PC-9 (cell line): ENCODE measurements at regions not wholly inside any gene's neighbourhood (a gene's known extent, or its start where the extent isn't known, plus 50 kb on each side); places are given as distances from the start of the nearest gene placed in this dataset.

Source experiments
- BruUV-seq: library from RNA; stranded (reverse); fragments of 400-500 nt; replicated peaks from 2 replicates; lab custom pipeline; 2021; lab: Mats Ljungman, UMichigan
- CTCF ChIA-PET: fragments of 300-600 bp; sonication (Branson Sonifier 250); formaldehyde crosslinking; loops from one replicate; lab custom pipeline; 2022; ENCODE audit warnings: antibody characterized with exemption; lab: Charles Lee
- POLR2A ChIA-PET: fragments of 300-600 bp; sonication (Branson Sonifier 250); formaldehyde crosslinking; loops from one replicate; lab custom pipeline; 2022; ENCODE audit warnings: antibody characterized with exemption; ENCODE audit not compliant: unreplicated experiment; lab: Charles Lee
- DNase-seq, 2 experiments: peaks; one replicate each; pipeline versions ENCODE4 v3.0.0 to v3.0.0-alpha.2; 2015 to 2022; ENCODE audit warnings: mixed read lengths in 1 of 2
- H2AFZ ChIP-seq: fragments of 200-600 bp; sonication (generic); 2 replicates; pipeline ENCODE4 v1.8.1; 2017; ENCODE audit warnings: antibody characterized with exemption
- H3F3A ChIP-seq: fragments of 200-600 bp; sonication (generic); 2 replicates; pipeline ENCODE4 v1.8.1; 2017; ENCODE audit warnings: antibody characterized with exemption, mild to moderate bottlenecking, low read depth; ENCODE audit not compliant: insufficient read depth
- H3K27ac ChIP-seq: fragments of 200-600 bp; sonication (generic); 2 replicates; pipeline ENCODE4 v1.6.1; 2016; ENCODE audit warnings: mixed run types
- H3K27me3 ChIP-seq: fragments of 200-600 bp; sonication (generic); 2 replicates; pipeline ENCODE4 v1.6.1; 2016; ENCODE audit warnings: low read depth, mixed run types; ENCODE audit not compliant: insufficient read depth
- H3K36me3 ChIP-seq: fragments of 200-600 bp; sonication (generic); 2 replicates; pipeline ENCODE4 v1.6.1; 2016; ENCODE audit warnings: low read depth, mixed run types
- H3K4me1 ChIP-seq: fragments of 200-600 bp; sonication (generic); replicated peaks from 2 replicates; pipeline ENCODE4 v1.6.1; 2016; ENCODE audit warnings: mixed run types; ENCODE audit not compliant: insufficient read depth
- H3K4me2 ChIP-seq: fragments of 200-600 bp; sonication (generic); 2 replicates; pipeline ENCODE4 v1.6.1; 2017; ENCODE audit warnings: mixed run types
- H3K4me3 ChIP-seq: fragments of 200-600 bp; sonication (generic); 2 replicates; pipeline ENCODE4 v1.6.1; 2016; ENCODE audit warnings: mixed run types
- H3K79me2 ChIP-seq: fragments of 200-600 bp; sonication (generic); 2 replicates; pipeline ENCODE4 v1.6.1; 2017; ENCODE audit warnings: low read depth, mixed run types
- H3K9me2 ChIP-seq: fragments of 200-600 bp; sonication (generic); 2 replicates; pipeline ENCODE4 v1.8.1; 2017; ENCODE audit warnings: mild to moderate bottlenecking; ENCODE audit not compliant: insufficient read depth
- H3K9me3 ChIP-seq: fragments of 200-600 bp; sonication (generic); 2 replicates; pipeline ENCODE4 v1.8.1; 2016; ENCODE audit warnings: low read depth; ENCODE audit not compliant: insufficient read depth
- H4K20me1 ChIP-seq: fragments of 200-600 bp; sonication (generic); 2 replicates; pipeline ENCODE4 v1.8.1; 2017; ENCODE audit not compliant: insufficient read depth
- CTCF ChIP-seq: fragments of 200-600 bp; sonication (generic); conservative IDR thresholded peaks from 2 replicates; pipeline ENCODE4 v1.6.1; 2017; ENCODE audit warnings: mixed run types, antibody characterized with exemption, mild to moderate bottlenecking, moderate library complexity
- EZH2 ChIP-seq: fragments of 200-600 bp; sonication (generic); IDR thresholded peaks from 2 replicates; pipeline ENCODE4 v1.8.0; 2017; ENCODE audit warnings: antibody characterized with exemption, low read depth
- intact Hi-C: fragments of 100-400 bp; cut with micrococcal nuclease; formaldehyde crosslinking; loops from one replicate; pipeline ENCODE4 v1.10.0; 2022; ENCODE audit not compliant: unreplicated experiment

DNA sequence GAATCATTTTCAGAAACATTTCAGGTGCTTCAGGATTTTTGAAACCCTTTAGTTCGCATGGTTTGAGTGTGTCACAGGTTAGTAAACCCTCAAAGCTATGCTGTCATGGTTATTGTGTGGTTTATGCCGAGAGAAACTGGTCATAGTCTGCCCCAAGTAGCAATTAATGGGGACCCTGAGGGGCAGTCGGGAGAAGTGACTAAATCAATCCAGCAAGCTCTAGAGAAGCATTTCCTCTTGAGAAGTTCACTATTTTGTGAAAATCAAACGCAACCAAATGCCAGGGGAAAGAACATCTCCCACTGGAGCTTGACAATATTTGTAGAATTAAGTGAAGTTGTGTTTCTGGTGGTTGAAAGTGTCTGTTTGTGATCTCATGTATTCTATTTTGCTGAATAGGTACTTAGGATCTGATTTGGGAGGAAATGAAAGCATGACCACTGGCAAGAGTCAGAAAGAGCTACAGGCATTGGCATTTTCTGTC is 63.0 kb upstream of the BACH1 start:
- no peaks in the 10 kb centered on the region for H3K9me3 ChIP-seq
- no peak for DNase-seq
- BruUV-seq = no TSS peak
- no peak overlapping the region for H3K27ac ChIP-seq
- H3F3A ChIP-seq = peaks cover 3% of the 10 kb centered on the region; the same call in 1 of the 2 replicates
- no peaks in the 10 kb centered on the region for H3K9me2 ChIP-seq
- no peaks in the 10 kb centered on the region for H4K20me1 ChIP-seq
- no peaks in the 10 kb centered on the region for H3K79me2 ChIP-seq
- H2AFZ ChIP-seq = no peak overlapping the region
- H3K27me3 ChIP-seq = no peaks in the 10 kb centered on the region
- H3K4me1 ChIP-seq = peaks cover 14% of the 10 kb centered on the region
- intact Hi-C loops = no loop called here
- ChIA-PET CTCF (no interaction called here), POLR2A (no interaction called here)
- no peaks in the 10 kb centered on the region for H3K36me3 ChIP-seq
- TF ChIP-seq EZH2 (no peak), CTCF (no peak)
- no peak overlapping the region for H3K4me2 ChIP-seq
- H3K4me3 ChIP-seq = no peak overlapping the region

DNA sequence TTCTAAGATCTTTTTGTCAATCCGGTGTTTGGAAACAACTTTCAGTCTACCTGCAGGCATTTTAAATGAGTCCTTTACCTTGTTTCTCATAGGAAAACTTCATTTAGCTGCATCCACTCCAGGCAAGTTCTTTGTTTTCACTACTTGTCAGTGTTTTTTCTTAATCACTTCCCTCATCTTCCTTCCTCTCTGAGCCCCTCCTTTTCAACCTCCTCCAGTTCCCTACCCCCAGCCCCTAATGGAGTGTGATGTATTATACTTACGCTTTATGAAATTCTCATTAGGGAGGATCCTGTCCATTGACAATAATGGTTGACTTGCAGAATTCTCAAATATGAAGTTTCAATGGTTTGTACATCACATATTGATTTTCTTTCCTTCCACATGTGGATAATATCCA is 62.5 kb upstream of the BACH1 start:
- H3F3A ChIP-seq = peaks cover 3% of the 10 kb centered on the region; the same call in 1 of the 2 replicates
- H3K36me3 ChIP-seq = no peaks in the 10 kb centered on the region
- H2AFZ ChIP-seq = no peak overlapping the region
- intact Hi-C loops = no loop called here
- ChIA-PET POLR2A (no interaction called here), CTCF (no interaction called here)
- no peaks in the 10 kb centered on the region for H3K9me3 ChIP-seq
- DNase-seq = no peak
- BruUV-seq = no TSS peak
- H3K79me2 ChIP-seq = no peaks in the 10 kb centered on the region
- H3K4me2 ChIP-seq = no peak overlapping the region
- no peaks in the 10 kb centered on the region for H3K9me2 ChIP-seq
- TF ChIP-seq EZH2 = no peak
- no peak for TF ChIP-seq CTCF
- H3K4me1 ChIP-seq = peaks cover 14% of the 10 kb centered on the region
- H4K20me1 ChIP-seq = no peaks in the 10 kb centered on the region
- H3K27me3 ChIP-seq = no peaks in the 10 kb centered on the region
- no peak overlapping the region for H3K27ac ChIP-seq
- H3K4me3 ChIP-seq = no peak overlapping the region

DNA sequence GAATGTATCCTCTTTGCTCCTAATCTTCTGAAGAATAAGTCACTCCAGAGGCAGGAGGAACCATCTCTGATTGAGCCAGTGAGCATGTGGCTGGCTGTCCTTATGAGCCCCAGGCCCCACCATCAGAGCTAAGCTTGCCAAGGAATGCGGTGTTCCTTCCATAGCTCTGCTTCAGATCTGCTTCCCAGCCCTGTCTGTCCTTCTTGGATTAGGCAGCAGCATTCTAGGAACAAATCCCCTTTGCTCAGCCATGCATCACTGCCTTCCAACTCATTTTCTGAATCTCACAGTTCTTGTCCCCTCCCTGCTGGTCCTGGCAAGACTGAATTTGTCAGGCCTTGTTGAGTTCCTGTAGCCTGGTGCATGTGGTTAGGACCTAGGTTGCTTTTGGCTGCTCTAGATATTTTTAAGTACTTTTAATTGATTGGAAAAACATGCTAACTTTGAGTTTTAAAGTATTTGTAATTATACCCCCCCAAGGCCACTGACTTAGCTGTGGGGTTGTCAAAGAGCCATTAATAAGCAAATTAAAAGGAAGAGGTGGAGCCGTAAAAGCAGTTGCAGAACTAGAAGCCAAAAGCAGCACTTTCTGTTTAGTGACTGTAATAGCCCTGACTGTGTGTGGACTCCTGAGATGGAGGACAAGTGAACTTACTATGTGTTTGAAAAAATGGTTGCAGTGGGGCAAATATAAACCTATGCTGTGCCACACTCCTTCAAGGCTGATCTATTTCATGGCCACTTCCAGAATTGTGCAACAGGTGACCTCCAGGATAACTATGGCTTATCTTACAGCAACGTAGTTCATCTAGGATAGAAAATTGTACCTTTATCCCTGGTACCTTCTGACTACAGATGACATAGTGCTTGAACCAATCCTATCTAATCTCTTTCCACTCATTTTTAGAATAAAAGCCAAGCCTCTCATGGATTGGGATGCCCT is 61.3 kb upstream of the BACH1 start:
- H3K79me2 ChIP-seq = no peaks in the 10 kb centered on the region
- H3K9me3 ChIP-seq = no peaks in the 10 kb centered on the region
- peaks cover 3% of the 10 kb centered on the region; the same call in 1 of the 2 replicates for H3F3A ChIP-seq
- no TSS peak for BruUV-seq
- H3K27me3 ChIP-seq = no peaks in the 10 kb centered on the region
- ChIA-PET POLR2A (no interaction called here), CTCF (no interaction called here)
- intact Hi-C loops = no loop called here
- H3K4me3 ChIP-seq = no peak overlapping the region
- no peak overlapping the region for H2AFZ ChIP-seq
- TF ChIP-seq EZH2 = no peak
- no peak for TF ChIP-seq CTCF
- no peak overlapping the region for H3K4me2 ChIP-seq
- peaks cover 10% of the 10 kb centered on the region for H3K4me1 ChIP-seq
- H4K20me1 ChIP-seq = no peaks in the 10 kb centered on the region
- no peaks in the 10 kb centered on the region for H3K9me2 ChIP-seq
- H3K27ac ChIP-seq = no peak overlapping the region
- no peaks in the 10 kb centered on the region for H3K36me3 ChIP-seq
- no peak for DNase-seq
